HCT116 (cell line): ENCODE measurements at regions not wholly inside any gene's neighbourhood (a gene's known extent, or its start where the extent isn't known, plus 50 kb on each side); places are given as distances from the start of the nearest gene placed in this dataset.

Experiments used
- ATAC-seq: fragments of 200-7000 bp; cut with Tn5 transposase; 2 replicates; pipeline ENCODE4 v1.9.1; 2020; ENCODE audit warnings: mild to moderate bottlenecking, moderate library complexity
- BruUV-seq: library from RNA; stranded (reverse); fragments of 400-500 nt; replicated peaks from 2 replicates; lab custom pipeline; 2021; lab: Mats Ljungman, UMichigan
- CTCF ChIA-PET: fragments of 300-600 bp; sonication (Branson Sonifier 250); formaldehyde crosslinking; loops from one replicate; lab custom pipeline; 2021; ENCODE audit warnings: antibody characterized with exemption; lab: Charles Lee
- POLR2A ChIA-PET: fragments of 300-600, 350-600 bp; sonication (Branson Sonifier 250); formaldehyde crosslinking; loops from one replicate; lab custom pipeline; 2021; ENCODE audit warnings: antibody characterized with exemption; lab: Charles Lee
- RAD21 ChIA-PET, 2 experiments: fragments of 300-600 bp; sonication (Branson Sonifier 250); formaldehyde crosslinking; loops; one replicate each; lab custom pipeline; 2023; ENCODE audit warnings: low total read pairs in 2 of 2; ENCODE audit not compliant: uncharacterized antibody in 2 of 2, unreplicated experiment in 2 of 2, low non-redundant PET in 1 of 2; lab: Charles Lee
- DNase-seq: peaks from one replicate; pipeline ENCODE4 v3.0.0-alpha.2; 2010; ENCODE audit warnings: low read depth, low spot score
- H2AFZ ChIP-seq: fragments of 200-600 bp; shearing (Covaris generic), sonication (generic); 2 replicates; pipeline ENCODE4 v1.6.1; 2017; ENCODE audit warnings: low read depth, mixed run types, mixed read lengths, antibody characterized with exemption, low read length; ENCODE audit not compliant: poor library complexity, severe bottlenecking
- H3K27ac ChIP-seq: 2 replicates; pipeline ENCODE4 v1.5.1; 2012; ENCODE audit warnings: low read depth, low read length
- H3K27me3 ChIP-seq: fragments of 200-600 bp; sonication (generic); 2 replicates; pipeline ENCODE4 v1.6.1; 2016; ENCODE audit warnings: mixed run types, low read length, mixed read lengths; ENCODE audit not compliant: insufficient read depth
- H3K36me3 ChIP-seq, 2 experiments: fragments of 200-500 bp in 1 of 2; fragments of 200-600 bp in 1 of 2; sonication (Bioruptor generic) in 1 of 2; sonication (generic) in 1 of 2; 2 replicates each; pipeline versions ENCODE4 v1.5.1 to v1.6.1; 2014 to 2016; ENCODE audit warnings: low read length in 2 of 2, inconsistent platforms in 1 of 2, mixed read lengths in 1 of 2, mixed run types in 1 of 2; ENCODE audit not compliant: insufficient read depth in 2 of 2, control insufficient read depth in 1 of 2
- H3K4me1 ChIP-seq, 2 experiments: fragments of 200-600 bp in 1 of 2; sonication (generic) in 1 of 2; 2 replicates each; pipeline versions ENCODE4 v1.5.1 to v1.6.1; 2012 to 2017; ENCODE audit warnings: low read length in 2 of 2, inconsistent platforms in 1 of 2, mild to moderate bottlenecking in 1 of 2, mixed read lengths in 1 of 2, mixed run types in 1 of 2, moderate library complexity in 1 of 2; ENCODE audit not compliant: insufficient read depth in 2 of 2, control insufficient read depth in 1 of 2
- H3K4me2 ChIP-seq: fragments of 200-600 bp; sonication (generic); 2 replicates; pipeline ENCODE4 v1.6.1; 2017; ENCODE audit warnings: mixed run types, low read length, mixed read lengths
- H3K4me3 ChIP-seq, 2 experiments: fragments of 200-600 bp in 1 of 2; sonication (generic) in 1 of 2; replicated peaks in 1 of 2; 2 replicates each; pipeline ENCODE4 v1.5.1; 2011 to 2016; ENCODE audit warnings: low read length in 2 of 2, control low read depth in 1 of 2, low read depth in 1 of 2, mild to moderate bottlenecking in 1 of 2, mixed read lengths in 1 of 2, mixed run types in 1 of 2
- H3K79me2 ChIP-seq: fragments of 200-600 bp; sonication (generic); 2 replicates; pipeline ENCODE4 v1.6.1; 2017; ENCODE audit warnings: mild to moderate bottlenecking, mixed run types, low read length, moderate library complexity, mixed read lengths; ENCODE audit not compliant: insufficient read depth
- H3K9ac ChIP-seq: fragments of 200-600 bp; sonication (generic); 2 replicates; pipeline ENCODE4 v1.6.1; 2016; ENCODE audit warnings: low read length, mixed read lengths
- H3K9me2 ChIP-seq: fragments of 200-600 bp; sonication (generic), shearing (Covaris generic); 2 replicates; pipeline ENCODE4 v1.6.1; 2017; ENCODE audit warnings: mixed run types, mild to moderate bottlenecking, moderate library complexity; ENCODE audit not compliant: insufficient read depth
- H3K9me3 ChIP-seq, 2 experiments: fragments of 200-500 bp in 1 of 2; fragments of 200-600 bp in 1 of 2; sonication (Bioruptor generic) in 1 of 2; sonication (generic) in 1 of 2; 2 replicates each; pipeline ENCODE4 v1.6.1; 2014 to 2017; ENCODE audit warnings: low read length in 2 of 2, mixed read lengths in 2 of 2, inconsistent platforms in 1 of 2, low read depth in 1 of 2, mild to moderate bottlenecking in 1 of 2, mixed run types in 1 of 2, moderate library complexity in 1 of 2; ENCODE audit not compliant: control insufficient read depth in 1 of 2, insufficient read depth in 1 of 2
- H4K20me1 ChIP-seq: fragments of 200-600 bp; sonication (generic), shearing (Covaris generic); 2 replicates; pipeline ENCODE4 v1.6.1; 2017; ENCODE audit warnings: mixed run types, mild to moderate bottlenecking, moderate library complexity; ENCODE audit not compliant: insufficient read depth
- CBX3 ChIP-seq: IDR thresholded peaks from 2 replicates; pipeline ENCODE4 v1.6.1; 2012; ENCODE audit warnings: low read depth
- EGR1 ChIP-seq: IDR thresholded peaks from 2 replicates; pipeline ENCODE4 v1.6.1; 2012; ENCODE audit warnings: low read depth
- EZH2phosphoT487 ChIP-seq: fragments of 200-600 bp; IDR thresholded peaks from 2 replicates; pipeline ENCODE4 v1.6.1; 2018; ENCODE audit warnings: antibody characterized with exemption, borderline replicate concordance
- FOSL1 ChIP-seq: IDR thresholded peaks from 2 replicates; pipeline ENCODE4 v1.6.1; 2012; ENCODE audit warnings: low read depth
- RAD21 ChIP-seq: IDR thresholded peaks from 2 replicates; pipeline ENCODE4 v1.6.1; 2012; ENCODE audit warnings: low read depth, mild to moderate bottlenecking
- SIN3A ChIP-seq: IDR thresholded peaks from 2 replicates; pipeline ENCODE4 v1.6.1; 2012; ENCODE audit warnings: low read depth
- SRF ChIP-seq: IDR thresholded peaks from 2 replicates; pipeline ENCODE4 v1.6.1; 2012; ENCODE audit warnings: low read depth
- TCF7L2 ChIP-seq: IDR thresholded peaks from 2 replicates; pipeline ENCODE4 v1.7.0; 2011; ENCODE audit warnings: borderline replicate concordance, inconsistent platforms; ENCODE audit not compliant: insufficient read depth, insufficient read length; ENCODE audit errors: extremely low read depth
- ZFX ChIP-seq: fragments of 450-650 bp; IDR thresholded peaks from 2 replicates; pipeline ENCODE4 v1.6.1; 2017
- ZNF274 ChIP-seq: fragments of 200-500 bp; sonication (Bioruptor generic); IDR thresholded peaks from 2 replicates; pipeline ENCODE4 v1.6.1; 2014; ENCODE audit warnings: mild to moderate bottlenecking, low read depth, low read length, inconsistent platforms
- intact Hi-C: fragments of 100-400 bp; cut with micrococcal nuclease; formaldehyde crosslinking; loops from 2 replicates; pipeline ENCODE4 v1.10.0; 2022
- TF ChIP-seq, protein P1 (sequence below): IDR thresholded peaks from 2 replicates; pipeline ENCODE4 v1.6.1; 2011; ENCODE audit warnings: mild to moderate bottlenecking, low read length, moderate library complexity; ENCODE audit not compliant: insufficient replicate concordance; ENCODE audit errors: extremely low read depth
- TF ChIP-seq, protein P2 (sequence below), 3 experiments: fragments of 200-600 bp in 1 of 3; sonication (generic) in 1 of 3; IDR thresholded peaks in 2 of 3; conservative IDR thresholded peaks in 1 of 3; 2 replicates each; pipeline ENCODE4 v1.5.1; 2012 to 2017; ENCODE audit warnings: low read depth in 2 of 3, low read length in 2 of 3, antibody characterized with exemption in 1 of 3, borderline replicate concordance in 1 of 3, control low read depth in 1 of 3, mild to moderate bottlenecking in 1 of 3, mixed read lengths in 1 of 3, mixed run types in 1 of 3, moderate library complexity in 1 of 3; ENCODE audit not compliant: insufficient read depth in 1 of 3

DNA sequence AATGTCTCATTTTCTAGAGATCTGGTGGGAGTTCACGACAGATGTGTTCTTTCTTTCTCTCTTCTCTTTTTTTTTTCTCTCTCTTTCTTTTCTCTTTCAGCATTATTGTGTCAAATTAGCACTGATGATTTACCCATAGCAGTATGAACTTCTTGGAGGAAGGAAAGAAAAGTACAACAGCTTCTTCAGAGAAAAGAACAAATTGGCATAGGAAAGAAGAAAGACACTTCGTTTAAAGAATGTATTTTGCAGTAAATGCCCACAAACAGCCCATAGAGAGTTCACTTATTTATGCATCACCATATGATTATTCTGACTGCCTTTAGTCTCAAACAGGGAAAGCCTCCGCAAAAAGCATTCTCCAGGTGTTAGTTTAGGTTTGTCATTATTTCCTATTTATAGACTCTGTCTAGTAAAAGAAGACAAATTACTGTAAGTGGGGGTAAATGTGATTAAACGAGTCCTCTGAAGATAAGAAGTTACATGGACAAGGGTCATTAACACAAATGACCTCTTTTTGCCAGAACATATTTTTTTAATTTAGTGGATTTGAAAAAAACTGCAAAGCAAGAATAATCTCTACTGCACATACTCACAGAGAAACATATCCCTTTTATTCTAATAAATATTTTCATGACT is 68.0 kb downstream of the POU5F2 start:
- TF ChIP-seq TCF7L2 (no peak), RAD21 (no peak), EGR1 (no peak), SIN3A (no peak), CBX3 (no peak), EZH2phosphoT487 (no peak), SRF (no peak), FOSL1 (no peak), ZFX (no peak), ZNF274 (no peak)
- TF ChIP-seq, protein P1, sequence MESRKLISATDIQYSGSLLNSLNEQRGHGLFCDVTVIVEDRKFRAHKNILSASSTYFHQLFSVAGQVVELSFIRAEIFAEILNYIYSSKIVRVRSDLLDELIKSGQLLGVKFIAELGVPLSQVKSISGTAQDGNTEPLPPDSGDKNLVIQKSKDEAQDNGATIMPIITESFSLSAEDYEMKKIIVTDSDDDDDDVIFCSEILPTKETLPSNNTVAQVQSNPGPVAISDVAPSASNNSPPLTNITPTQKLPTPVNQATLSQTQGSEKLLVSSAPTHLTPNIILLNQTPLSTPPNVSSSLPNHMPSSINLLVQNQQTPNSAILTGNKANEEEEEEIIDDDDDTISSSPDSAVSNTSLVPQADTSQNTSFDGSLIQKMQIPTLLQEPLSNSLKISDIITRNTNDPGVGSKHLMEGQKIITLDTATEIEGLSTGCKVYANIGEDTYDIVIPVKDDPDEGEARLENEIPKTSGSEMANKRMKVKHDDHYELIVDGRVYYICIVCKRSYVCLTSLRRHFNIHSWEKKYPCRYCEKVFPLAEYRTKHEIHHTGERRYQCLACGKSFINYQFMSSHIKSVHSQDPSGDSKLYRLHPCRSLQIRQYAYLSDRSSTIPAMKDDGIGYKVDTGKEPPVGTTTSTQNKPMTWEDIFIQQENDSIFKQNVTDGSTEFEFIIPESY: no peak
- TF ChIP-seq, protein P2, sequence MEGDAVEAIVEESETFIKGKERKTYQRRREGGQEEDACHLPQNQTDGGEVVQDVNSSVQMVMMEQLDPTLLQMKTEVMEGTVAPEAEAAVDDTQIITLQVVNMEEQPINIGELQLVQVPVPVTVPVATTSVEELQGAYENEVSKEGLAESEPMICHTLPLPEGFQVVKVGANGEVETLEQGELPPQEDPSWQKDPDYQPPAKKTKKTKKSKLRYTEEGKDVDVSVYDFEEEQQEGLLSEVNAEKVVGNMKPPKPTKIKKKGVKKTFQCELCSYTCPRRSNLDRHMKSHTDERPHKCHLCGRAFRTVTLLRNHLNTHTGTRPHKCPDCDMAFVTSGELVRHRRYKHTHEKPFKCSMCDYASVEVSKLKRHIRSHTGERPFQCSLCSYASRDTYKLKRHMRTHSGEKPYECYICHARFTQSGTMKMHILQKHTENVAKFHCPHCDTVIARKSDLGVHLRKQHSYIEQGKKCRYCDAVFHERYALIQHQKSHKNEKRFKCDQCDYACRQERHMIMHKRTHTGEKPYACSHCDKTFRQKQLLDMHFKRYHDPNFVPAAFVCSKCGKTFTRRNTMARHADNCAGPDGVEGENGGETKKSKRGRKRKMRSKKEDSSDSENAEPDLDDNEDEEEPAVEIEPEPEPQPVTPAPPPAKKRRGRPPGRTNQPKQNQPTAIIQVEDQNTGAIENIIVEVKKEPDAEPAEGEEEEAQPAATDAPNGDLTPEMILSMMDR (IDR thresholded peaks at IDR 0.05 in 2 of 3, conservative IDR thresholded peaks at IDR 0.05 in 1 of 3; ENCODE audit: borderline replicate concordance in 1 of 3, insufficient read depth in 1 of 3, low read depth in 2 of 3, low read length in 2 of 3): no peak
- H3K9me3 ChIP-seq: no peaks in the 10 kb centered on the region
- ChIA-PET CTCF (interaction anchor here (1.3 kb wide), 2 partner anchors 8 to 128 kb away, joined by 4 read pairs; no protein-coding TSS in a partner anchor), POLR2A (no interaction called here), RAD21 (no interaction called here)
- H3K9ac ChIP-seq: no peak overlapping the region
- no peak overlapping the region for H3K27ac ChIP-seq
- H3K4me2 ChIP-seq: no peak overlapping the region
- ATAC-seq: no peak
- no peaks in the 10 kb centered on the region for H4K20me1 ChIP-seq
- DNase-seq: no peak
- H3K9me2 ChIP-seq: no peaks in the 10 kb centered on the region
- intact Hi-C loops: no loop called here
- H3K36me3 ChIP-seq: no peaks in the 10 kb centered on the region
- H2AFZ ChIP-seq: no peak overlapping the region
- no peak overlapping the region for H3K4me3 ChIP-seq
- no peaks in the 10 kb centered on the region for H3K79me2 ChIP-seq
- no peaks in the 10 kb centered on the region for H3K27me3 ChIP-seq
- no TSS peak for BruUV-seq
- peaks cover 11 to 14% of the 10 kb centered on the region in 2 experiments for H3K4me1 ChIP-seq
